ENCODE measurements at regions not wholly inside any gene's neighbourhood (a gene's known extent, or its start where the extent isn't known, plus 50 kb on each side); places are given as distances from the start of the nearest gene placed in this dataset.

DNA sequence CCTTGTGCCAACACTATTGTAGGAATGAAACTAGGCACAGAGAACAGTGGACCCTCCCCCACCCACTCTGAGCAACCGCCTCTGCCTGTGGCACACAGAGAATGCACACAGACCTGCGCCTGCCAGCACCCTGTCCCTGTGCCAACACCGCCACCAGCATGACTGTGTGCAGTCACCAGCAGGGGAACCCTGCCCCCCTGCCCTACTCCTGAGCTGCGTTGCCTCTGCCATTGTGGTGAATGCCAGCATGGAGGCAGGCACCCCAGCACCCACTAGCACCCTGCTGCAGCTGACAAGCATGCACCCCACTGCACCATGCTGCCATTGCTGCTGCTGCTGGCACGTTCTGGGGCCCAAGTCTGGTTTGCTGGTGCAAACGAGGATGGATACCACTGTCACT is 94.4 kb upstream of the PRLR start (continued):
- TF ChIP-seq, protein P1, sequence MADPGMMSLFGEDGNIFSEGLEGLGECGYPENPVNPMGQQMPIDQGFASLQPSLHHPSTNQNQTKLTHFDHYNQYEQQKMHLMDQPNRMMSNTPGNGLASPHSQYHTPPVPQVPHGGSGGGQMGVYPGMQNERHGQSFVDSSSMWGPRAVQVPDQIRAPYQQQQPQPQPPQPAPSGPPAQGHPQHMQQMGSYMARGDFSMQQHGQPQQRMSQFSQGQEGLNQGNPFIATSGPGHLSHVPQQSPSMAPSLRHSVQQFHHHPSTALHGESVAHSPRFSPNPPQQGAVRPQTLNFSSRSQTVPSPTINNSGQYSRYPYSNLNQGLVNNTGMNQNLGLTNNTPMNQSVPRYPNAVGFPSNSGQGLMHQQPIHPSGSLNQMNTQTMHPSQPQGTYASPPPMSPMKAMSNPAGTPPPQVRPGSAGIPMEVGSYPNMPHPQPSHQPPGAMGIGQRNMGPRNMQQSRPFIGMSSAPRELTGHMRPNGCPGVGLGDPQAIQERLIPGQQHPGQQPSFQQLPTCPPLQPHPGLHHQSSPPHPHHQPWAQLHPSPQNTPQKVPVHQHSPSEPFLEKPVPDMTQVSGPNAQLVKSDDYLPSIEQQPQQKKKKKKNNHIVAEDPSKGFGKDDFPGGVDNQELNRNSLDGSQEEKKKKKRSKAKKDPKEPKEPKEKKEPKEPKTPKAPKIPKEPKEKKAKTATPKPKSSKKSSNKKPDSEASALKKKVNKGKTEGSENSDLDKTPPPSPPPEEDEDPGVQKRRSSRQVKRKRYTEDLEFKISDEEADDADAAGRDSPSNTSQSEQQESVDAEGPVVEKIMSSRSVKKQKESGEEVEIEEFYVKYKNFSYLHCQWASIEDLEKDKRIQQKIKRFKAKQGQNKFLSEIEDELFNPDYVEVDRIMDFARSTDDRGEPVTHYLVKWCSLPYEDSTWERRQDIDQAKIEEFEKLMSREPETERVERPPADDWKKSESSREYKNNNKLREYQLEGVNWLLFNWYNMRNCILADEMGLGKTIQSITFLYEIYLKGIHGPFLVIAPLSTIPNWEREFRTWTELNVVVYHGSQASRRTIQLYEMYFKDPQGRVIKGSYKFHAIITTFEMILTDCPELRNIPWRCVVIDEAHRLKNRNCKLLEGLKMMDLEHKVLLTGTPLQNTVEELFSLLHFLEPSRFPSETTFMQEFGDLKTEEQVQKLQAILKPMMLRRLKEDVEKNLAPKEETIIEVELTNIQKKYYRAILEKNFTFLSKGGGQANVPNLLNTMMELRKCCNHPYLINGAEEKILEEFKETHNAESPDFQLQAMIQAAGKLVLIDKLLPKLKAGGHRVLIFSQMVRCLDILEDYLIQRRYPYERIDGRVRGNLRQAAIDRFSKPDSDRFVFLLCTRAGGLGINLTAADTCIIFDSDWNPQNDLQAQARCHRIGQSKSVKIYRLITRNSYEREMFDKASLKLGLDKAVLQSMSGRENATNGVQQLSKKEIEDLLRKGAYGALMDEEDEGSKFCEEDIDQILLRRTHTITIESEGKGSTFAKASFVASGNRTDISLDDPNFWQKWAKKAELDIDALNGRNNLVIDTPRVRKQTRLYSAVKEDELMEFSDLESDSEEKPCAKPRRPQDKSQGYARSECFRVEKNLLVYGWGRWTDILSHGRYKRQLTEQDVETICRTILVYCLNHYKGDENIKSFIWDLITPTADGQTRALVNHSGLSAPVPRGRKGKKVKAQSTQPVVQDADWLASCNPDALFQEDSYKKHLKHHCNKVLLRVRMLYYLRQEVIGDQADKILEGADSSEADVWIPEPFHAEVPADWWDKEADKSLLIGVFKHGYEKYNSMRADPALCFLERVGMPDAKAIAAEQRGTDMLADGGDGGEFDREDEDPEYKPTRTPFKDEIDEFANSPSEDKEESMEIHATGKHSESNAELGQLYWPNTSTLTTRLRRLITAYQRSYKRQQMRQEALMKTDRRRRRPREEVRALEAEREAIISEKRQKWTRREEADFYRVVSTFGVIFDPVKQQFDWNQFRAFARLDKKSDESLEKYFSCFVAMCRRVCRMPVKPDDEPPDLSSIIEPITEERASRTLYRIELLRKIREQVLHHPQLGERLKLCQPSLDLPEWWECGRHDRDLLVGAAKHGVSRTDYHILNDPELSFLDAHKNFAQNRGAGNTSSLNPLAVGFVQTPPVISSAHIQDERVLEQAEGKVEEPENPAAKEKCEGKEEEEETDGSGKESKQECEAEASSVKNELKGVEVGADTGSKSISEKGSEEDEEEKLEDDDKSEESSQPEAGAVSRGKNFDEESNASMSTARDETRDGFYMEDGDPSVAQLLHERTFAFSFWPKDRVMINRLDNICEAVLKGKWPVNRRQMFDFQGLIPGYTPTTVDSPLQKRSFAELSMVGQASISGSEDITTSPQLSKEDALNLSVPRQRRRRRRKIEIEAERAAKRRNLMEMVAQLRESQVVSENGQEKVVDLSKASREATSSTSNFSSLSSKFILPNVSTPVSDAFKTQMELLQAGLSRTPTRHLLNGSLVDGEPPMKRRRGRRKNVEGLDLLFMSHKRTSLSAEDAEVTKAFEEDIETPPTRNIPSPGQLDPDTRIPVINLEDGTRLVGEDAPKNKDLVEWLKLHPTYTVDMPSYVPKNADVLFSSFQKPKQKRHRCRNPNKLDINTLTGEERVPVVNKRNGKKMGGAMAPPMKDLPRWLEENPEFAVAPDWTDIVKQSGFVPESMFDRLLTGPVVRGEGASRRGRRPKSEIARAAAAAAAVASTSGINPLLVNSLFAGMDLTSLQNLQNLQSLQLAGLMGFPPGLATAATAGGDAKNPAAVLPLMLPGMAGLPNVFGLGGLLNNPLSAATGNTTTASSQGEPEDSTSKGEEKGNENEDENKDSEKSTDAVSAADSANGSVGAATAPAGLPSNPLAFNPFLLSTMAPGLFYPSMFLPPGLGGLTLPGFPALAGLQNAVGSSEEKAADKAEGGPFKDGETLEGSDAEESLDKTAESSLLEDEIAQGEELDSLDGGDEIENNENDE (IDR thresholded peaks at IDR 0.05; ENCODE audit: insufficient replicate concordance, low read length): no peak
- TF ChIP-seq RXRA (IDR thresholded peaks at IDR 0.05; ENCODE audit: insufficient read depth, low read depth, low read length) (no peak), CBX5 (IDR thresholded peaks at IDR 0.05; ENCODE audit: low read depth, low read length) (no peak)

Measured in H1 (cell line).